ENCODE measurements at regions not wholly inside any gene's neighbourhood (a gene's known extent, or its start where the extent isn't known, plus 50 kb on each side); places are given as distances from the start of the nearest gene placed in this dataset.

- TF ChIP-seq, protein P1, sequence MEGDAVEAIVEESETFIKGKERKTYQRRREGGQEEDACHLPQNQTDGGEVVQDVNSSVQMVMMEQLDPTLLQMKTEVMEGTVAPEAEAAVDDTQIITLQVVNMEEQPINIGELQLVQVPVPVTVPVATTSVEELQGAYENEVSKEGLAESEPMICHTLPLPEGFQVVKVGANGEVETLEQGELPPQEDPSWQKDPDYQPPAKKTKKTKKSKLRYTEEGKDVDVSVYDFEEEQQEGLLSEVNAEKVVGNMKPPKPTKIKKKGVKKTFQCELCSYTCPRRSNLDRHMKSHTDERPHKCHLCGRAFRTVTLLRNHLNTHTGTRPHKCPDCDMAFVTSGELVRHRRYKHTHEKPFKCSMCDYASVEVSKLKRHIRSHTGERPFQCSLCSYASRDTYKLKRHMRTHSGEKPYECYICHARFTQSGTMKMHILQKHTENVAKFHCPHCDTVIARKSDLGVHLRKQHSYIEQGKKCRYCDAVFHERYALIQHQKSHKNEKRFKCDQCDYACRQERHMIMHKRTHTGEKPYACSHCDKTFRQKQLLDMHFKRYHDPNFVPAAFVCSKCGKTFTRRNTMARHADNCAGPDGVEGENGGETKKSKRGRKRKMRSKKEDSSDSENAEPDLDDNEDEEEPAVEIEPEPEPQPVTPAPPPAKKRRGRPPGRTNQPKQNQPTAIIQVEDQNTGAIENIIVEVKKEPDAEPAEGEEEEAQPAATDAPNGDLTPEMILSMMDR (conservative IDR thresholded peaks at IDR 0.05), result peak; percentile 83
- no peak for TF ChIP-seq ZFX (IDR thresholded peaks at IDR 0.05)
Observed at GRCh38 chr3:182490596-182491491, 302.5 kb upstream of the ATP11B start.

Data from C4-2B (cell line).